HG02642 (cell line): ENCODE measurements at regions not wholly inside any gene's neighbourhood (a gene's known extent, or its start where the extent isn't known, plus 50 kb on each side); places are given as distances from the start of the nearest gene placed in this dataset.

Experiments
- ATAC-seq: cut with Tn5 transposase; IDR thresholded peaks from one replicate; pipeline ENCODE4 v1.9.1; 2021; ENCODE audit warnings: mild to moderate bottlenecking; ENCODE audit not compliant: unreplicated experiment, poor library complexity

- ATAC-seq = no peak
Measured at GRCh38 chr14:98748966-98749365, 523.0 kb downstream of the BCL11B start.

- ATAC-seq = no peak
Measured at GRCh38 chr14:98751110-98751509, 520.9 kb downstream of the BCL11B start.

- ATAC-seq = no peak
Measured at GRCh38 chr14:98752660-98753059, 519.3 kb downstream of the BCL11B start.

GRCh38 chr14:98754343-98755020, 517.5 kb downstream of the BCL11B start:
- ATAC-seq = no peak

GRCh38 chr14:98756749-98757148, 515.2 kb downstream of the BCL11B start:
- ATAC-seq = no peak

- no peak for ATAC-seq
Measured at GRCh38 chr14:98758440-98758839, 513.6 kb downstream of the BCL11B start.

GRCh38 chr14:98761993-98762392, 510.0 kb downstream of the BCL11B start:
- ATAC-seq = no peak

GRCh38 chr14:98766818-98767217, 505.2 kb downstream of the BCL11B start:
- ATAC-seq = no peak

GRCh38 chr14:98769326-98769725, 502.7 kb downstream of the BCL11B start:
- ATAC-seq = no peak

- no peak for ATAC-seq
Measured at GRCh38 chr14:98770151-98770550, 501.8 kb downstream of the BCL11B start.

- ATAC-seq = no peak
Measured at GRCh38 chr14:98773814-98774213, 498.2 kb downstream of the BCL11B start.

- no peak for ATAC-seq
Measured at GRCh38 chr14:98775892-98776291, 496.1 kb downstream of the BCL11B start.

- ATAC-seq = no peak
Measured at GRCh38 chr14:98782062-98782461, 489.9 kb downstream of the BCL11B start.

- no peak for ATAC-seq
Measured at GRCh38 chr14:98785578-98785977, 486.4 kb downstream of the BCL11B start.

GRCh38 chr14:98786456-98786855, 485.5 kb downstream of the BCL11B start:
- no peak for ATAC-seq

GRCh38 chr14:98791661-98792060, 480.3 kb downstream of the BCL11B start:
- no peak for ATAC-seq

GRCh38 chr14:98792171-98792570, 479.8 kb downstream of the BCL11B start:
- ATAC-seq = no peak

GRCh38 chr14:98798099-98798498, 473.9 kb downstream of the BCL11B start:
- ATAC-seq = no peak

GRCh38 chr14:98799891-98800290, 472.1 kb downstream of the BCL11B start:
- ATAC-seq = no peak

- ATAC-seq = no peak
Measured at GRCh38 chr14:98802044-98802443, 470.0 kb downstream of the BCL11B start.

GRCh38 chr14:98803196-98803595, 468.8 kb downstream of the BCL11B start:
- ATAC-seq = no peak
